Fibroblast of lung (primary cell): ENCODE measurements at regions not wholly inside any gene's neighbourhood (a gene's known extent, or its start where the extent isn't known, plus 50 kb on each side); places are given as distances from the start of the nearest gene placed in this dataset.
A peak's percentile ranks its signal among the peaks of the same experiment; 100 is the strongest.

Source experiments
- DNase-seq, 2 donors: peaks; one replicate each; pipeline versions ENCODE4 v3.0.0 to v3.0.0-alpha.2; 2010; ENCODE audit warnings: low read depth in 2 of 2
- H2AFZ ChIP-seq: 2 replicates; pipeline ENCODE4 v1.5.1; 2012; ENCODE audit warnings: low read length, control low read depth, inconsistent platforms
- H3K27ac ChIP-seq: 2 replicates; pipeline ENCODE4 v1.5.1; 2011; ENCODE audit warnings: low read length, control low read depth; ENCODE audit not compliant: insufficient read depth
- H3K27me3 ChIP-seq: 2 replicates; pipeline ENCODE4 v1.5.1; 2011; ENCODE audit warnings: mild to moderate bottlenecking, low read length; ENCODE audit not compliant: control insufficient read depth, insufficient read depth
- H3K36me3 ChIP-seq: 2 replicates; pipeline ENCODE4 v1.5.1; 2011; ENCODE audit warnings: low read length; ENCODE audit not compliant: control insufficient read depth, insufficient read depth
- H3K4me1 ChIP-seq: 2 replicates; pipeline ENCODE4 v1.5.1; 2011; ENCODE audit warnings: low read length; ENCODE audit not compliant: control insufficient read depth, insufficient read depth; ENCODE audit errors: extremely low read depth
- H3K4me2 ChIP-seq: 2 replicates; pipeline ENCODE4 v1.5.1; 2011; ENCODE audit warnings: low read length, control low read depth; ENCODE audit not compliant: insufficient read depth; ENCODE audit errors: extremely low read depth
- H3K4me3 ChIP-seq, 4 experiments: fragments of 200-600 bp in 1 of 4; sonication (generic) in 1 of 4; replicated peaks in 1 of 4; 2 replicates each; pipeline ENCODE4 v1.5.1; 2011 to 2016; ENCODE audit warnings: low read length in 4 of 4, low read depth in 3 of 4, mild to moderate bottlenecking in 3 of 4, control low read depth in 2 of 4, inconsistent platforms in 1 of 4, mixed read lengths in 1 of 4; ENCODE audit not compliant: insufficient read depth in 1 of 4; ENCODE audit errors: control extremely low read depth in 1 of 4
- H3K79me2 ChIP-seq: 2 replicates; pipeline ENCODE4 v1.5.1; 2012; ENCODE audit warnings: mild to moderate bottlenecking, low read length, inconsistent platforms; ENCODE audit not compliant: control insufficient read depth, insufficient read depth
- H3K9ac ChIP-seq: 2 replicates; pipeline ENCODE4 v1.5.1; 2011; ENCODE audit warnings: mild to moderate bottlenecking, low read length, control low read depth; ENCODE audit not compliant: insufficient read depth
- H3K9me3 ChIP-seq: 2 replicates; pipeline ENCODE4 v1.5.1; 2012; ENCODE audit warnings: low read depth, low read length; ENCODE audit not compliant: control insufficient read depth, insufficient read depth
- H4K20me1 ChIP-seq: 2 replicates; pipeline ENCODE4 v1.5.1; 2011; ENCODE audit warnings: low read length; ENCODE audit not compliant: control insufficient read depth, insufficient read depth; ENCODE audit errors: extremely low read depth
- EZH2 ChIP-seq: IDR thresholded peaks from 2 replicates; pipeline ENCODE4 v1.5.1; 2012; ENCODE audit warnings: low read length, control low read depth, mild to moderate bottlenecking; ENCODE audit errors: missing control alignments
- TF ChIP-seq, protein P1 (sequence below), 2 donors: IDR thresholded peaks in 1 of 2; conservative IDR thresholded peaks in 1 of 2; 1 replicate in 1 of 2; 2 replicates in 1 of 2; pipeline ENCODE4 v1.5.1; 2011 to 2012; ENCODE audit warnings: low read length in 2 of 2, control low read depth in 1 of 2, inconsistent platforms in 1 of 2, low read depth in 1 of 2, mild to moderate bottlenecking in 1 of 2

DNA sequence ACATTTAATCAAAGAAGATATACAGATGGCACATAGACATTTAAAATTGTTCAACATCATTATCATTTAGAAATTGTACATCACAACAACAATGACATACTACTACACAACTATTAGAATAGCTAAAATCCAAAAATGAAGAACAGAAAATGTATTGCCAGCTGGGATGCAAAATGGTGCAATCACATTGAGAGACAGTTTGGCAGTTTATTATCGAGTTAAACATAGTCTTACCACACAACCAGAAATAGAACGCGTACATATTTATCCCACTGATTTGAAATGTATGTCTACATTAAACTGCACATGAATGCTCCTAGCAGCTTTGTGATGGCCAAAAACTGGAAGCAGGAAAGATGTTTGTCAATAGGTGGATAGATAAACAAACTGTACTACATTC lies 791.5 kb upstream of the MGAT4C start:
- H3K27me3 ChIP-seq = no peaks in the 10 kb centered on the region
- no peaks in the 10 kb centered on the region for H3K36me3 ChIP-seq
- H3K4me1 ChIP-seq = no peaks in the 10 kb centered on the region
- H3K27ac ChIP-seq = no peak overlapping the region
- TF ChIP-seq EZH2 = no peak
- no peak overlapping the region for H3K4me2 ChIP-seq
- H3K9me3 ChIP-seq = no peaks in the 10 kb centered on the region
- no peak overlapping the region for H2AFZ ChIP-seq
- H3K79me2 ChIP-seq = no peaks in the 10 kb centered on the region
- H4K20me1 ChIP-seq = no peaks in the 10 kb centered on the region
- no peak overlapping the region for H3K4me3 ChIP-seq
- DNase-seq = no peak
- H3K9ac ChIP-seq = no peak overlapping the region

GRCh38 chr12:87039536-87039935 lies 783.3 kb upstream of the MGAT4C start:
- Histone ChIP-seq H3K9ac (no peak overlapping the region), H3K79me2 (no peaks in the 10 kb centered on the region), H4K20me1 (no peaks in the 10 kb centered on the region), H3K27ac (no peak overlapping the region), H3K4me1 (no peaks in the 10 kb centered on the region), H2AFZ (no peak overlapping the region), H3K4me2 (no peak overlapping the region), H3K9me3 (no peaks in the 10 kb centered on the region), H3K36me3 (no peaks in the 10 kb centered on the region), H3K4me3 (no peak overlapping the region), H3K27me3 (no peaks in the 10 kb centered on the region)
- TF ChIP-seq, protein P1, sequence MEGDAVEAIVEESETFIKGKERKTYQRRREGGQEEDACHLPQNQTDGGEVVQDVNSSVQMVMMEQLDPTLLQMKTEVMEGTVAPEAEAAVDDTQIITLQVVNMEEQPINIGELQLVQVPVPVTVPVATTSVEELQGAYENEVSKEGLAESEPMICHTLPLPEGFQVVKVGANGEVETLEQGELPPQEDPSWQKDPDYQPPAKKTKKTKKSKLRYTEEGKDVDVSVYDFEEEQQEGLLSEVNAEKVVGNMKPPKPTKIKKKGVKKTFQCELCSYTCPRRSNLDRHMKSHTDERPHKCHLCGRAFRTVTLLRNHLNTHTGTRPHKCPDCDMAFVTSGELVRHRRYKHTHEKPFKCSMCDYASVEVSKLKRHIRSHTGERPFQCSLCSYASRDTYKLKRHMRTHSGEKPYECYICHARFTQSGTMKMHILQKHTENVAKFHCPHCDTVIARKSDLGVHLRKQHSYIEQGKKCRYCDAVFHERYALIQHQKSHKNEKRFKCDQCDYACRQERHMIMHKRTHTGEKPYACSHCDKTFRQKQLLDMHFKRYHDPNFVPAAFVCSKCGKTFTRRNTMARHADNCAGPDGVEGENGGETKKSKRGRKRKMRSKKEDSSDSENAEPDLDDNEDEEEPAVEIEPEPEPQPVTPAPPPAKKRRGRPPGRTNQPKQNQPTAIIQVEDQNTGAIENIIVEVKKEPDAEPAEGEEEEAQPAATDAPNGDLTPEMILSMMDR (conservative IDR thresholded peaks at IDR 0.05 in 1 of 2, IDR thresholded peaks at IDR 0.05 in 1 of 2; ENCODE audit: low read depth in 1 of 2, low read length in 2 of 2) = no peak
- no peak for TF ChIP-seq EZH2
- DNase-seq = no peak

DNA sequence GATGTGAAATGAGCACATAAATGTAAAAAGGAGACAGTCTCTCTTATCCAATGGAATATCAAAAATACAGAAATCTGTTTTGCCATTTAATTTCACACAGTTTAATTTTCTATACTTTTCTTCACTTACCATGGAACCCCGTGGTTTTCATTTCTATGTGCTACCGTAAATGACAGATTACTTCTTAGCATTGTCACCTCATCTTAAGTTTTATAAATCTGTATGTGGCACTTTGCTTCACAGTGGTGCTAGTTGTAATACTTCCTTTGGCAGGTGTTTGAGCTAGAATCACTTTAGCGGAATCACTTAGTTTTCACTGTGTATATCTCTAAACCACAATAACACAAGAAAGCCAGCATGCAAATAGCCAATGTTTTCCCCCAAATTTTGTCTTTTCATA lies 781.9 kb upstream of the MGAT4C start:
- no peaks in the 10 kb centered on the region for H3K4me1 ChIP-seq
- H3K9me3 ChIP-seq = no peaks in the 10 kb centered on the region
- no peak overlapping the region for H3K9ac ChIP-seq
- no peaks in the 10 kb centered on the region for H3K79me2 ChIP-seq
- no peaks in the 10 kb centered on the region for H4K20me1 ChIP-seq
- no peak overlapping the region for H3K27ac ChIP-seq
- no peak overlapping the region for H3K4me3 ChIP-seq
- H3K36me3 ChIP-seq = no peaks in the 10 kb centered on the region
- DNase-seq = no peak
- TF ChIP-seq, protein P1 (conservative IDR thresholded peaks at IDR 0.05 in 1 of 2, IDR thresholded peaks at IDR 0.05 in 1 of 2; ENCODE audit: low read depth in 1 of 2, low read length in 2 of 2) = no peak
- no peak for TF ChIP-seq EZH2
- no peaks in the 10 kb centered on the region for H3K27me3 ChIP-seq
- H3K4me2 ChIP-seq = no peak overlapping the region
- H2AFZ ChIP-seq = no peak overlapping the region

DNA sequence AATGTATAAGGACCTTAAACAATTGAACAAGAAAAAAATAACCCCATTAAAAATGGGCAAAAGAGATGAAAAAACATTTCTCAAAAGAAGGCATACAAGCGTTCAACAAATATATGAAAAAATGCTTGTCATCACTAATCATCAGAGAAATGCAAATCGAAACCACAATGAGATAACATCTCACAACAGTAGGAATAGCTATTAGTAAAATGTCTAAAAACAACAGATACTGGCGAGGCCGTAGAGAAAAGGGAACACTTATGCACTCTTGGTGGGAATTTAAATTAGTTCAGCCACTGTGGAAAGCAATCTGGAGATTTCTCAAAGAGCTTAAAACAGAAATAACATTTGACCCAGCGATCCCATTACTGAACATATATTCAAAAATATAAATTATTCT lies 769.8 kb upstream of the MGAT4C start:
- no peak overlapping the region for H3K4me2 ChIP-seq
- no peaks in the 10 kb centered on the region for H3K4me1 ChIP-seq
- no peak overlapping the region for H3K27ac ChIP-seq
- peak in 1 of 2 donors; percentile 54 for DNase-seq
- no peaks in the 10 kb centered on the region for H3K79me2 ChIP-seq
- no peak overlapping the region for H2AFZ ChIP-seq
- H3K27me3 ChIP-seq = no peaks in the 10 kb centered on the region
- no peaks in the 10 kb centered on the region for H3K36me3 ChIP-seq
- no peak overlapping the region for H3K4me3 ChIP-seq
- no peaks in the 10 kb centered on the region for H4K20me1 ChIP-seq
- H3K9me3 ChIP-seq = no peaks in the 10 kb centered on the region
- no peak for TF ChIP-seq EZH2
- TF ChIP-seq, protein P1 (conservative IDR thresholded peaks at IDR 0.05 in 1 of 2, IDR thresholded peaks at IDR 0.05 in 1 of 2; ENCODE audit: low read depth in 1 of 2, low read length in 2 of 2) = no peak
- H3K9ac ChIP-seq = no peak overlapping the region
